HTR-8/SVneo (cell line): ENCODE measurements at regions not wholly inside any gene's neighbourhood (a gene's known extent, or its start where the extent isn't known, plus 50 kb on each side); places are given as distances from the start of the nearest gene placed in this dataset.
A peak's percentile ranks its signal among the peaks of the same experiment; 100 is the strongest.

Experiments used
- DNase-seq: peaks from one replicate; pipeline ENCODE4 v3.0.0; 2011; ENCODE audit warnings: low spot score, mixed read lengths; ENCODE audit not compliant: insufficient read length
- FAIRE-seq: peaks from 2 replicates; lab custom pipeline; 2011; peaks lifted over from hg19 to GRCh38; lab: Jason Lieb, UNC

- no peak for FAIRE-seq
- DNase-seq = no peak
These were observed 182.8 kb downstream of the PIK3C3 start for GRCh38 chr18:42137693-42138375.

DNA sequence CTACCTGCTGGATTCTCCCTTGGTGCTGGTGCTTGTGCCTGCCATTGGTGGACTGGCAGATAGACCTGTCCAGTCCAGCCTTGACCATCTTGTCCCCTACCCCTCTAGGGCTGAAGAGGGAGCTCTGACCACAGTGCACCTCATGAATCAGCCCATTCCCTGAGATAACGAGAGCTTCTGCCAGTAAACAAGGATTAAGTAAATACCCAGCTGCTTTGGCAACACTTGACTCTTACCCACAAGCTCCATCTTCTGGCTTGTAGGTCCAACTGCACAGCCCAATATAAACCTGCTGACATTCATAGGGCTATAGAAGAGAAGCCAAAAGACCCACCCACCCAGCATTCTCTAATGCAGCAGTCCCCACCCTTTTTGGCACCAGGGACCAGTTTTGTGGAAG lies 186.4 kb downstream of the PIK3C3 start:
- no peak for FAIRE-seq
- no peak for DNase-seq

- FAIRE-seq (no peak), DNase-seq (no peak)
These were observed 200.0 kb downstream of the PIK3C3 start for GRCh38 chr18:42155024-42155423.

GRCh38 chr18:42156281-42156680 lies 201.2 kb downstream of the PIK3C3 start:
- no peak for FAIRE-seq
- DNase-seq = no peak

- DNase-seq = no peak
- no peak for FAIRE-seq
These were observed 202.4 kb downstream of the PIK3C3 start for GRCh38 chr18:42157420-42157819.

DNA sequence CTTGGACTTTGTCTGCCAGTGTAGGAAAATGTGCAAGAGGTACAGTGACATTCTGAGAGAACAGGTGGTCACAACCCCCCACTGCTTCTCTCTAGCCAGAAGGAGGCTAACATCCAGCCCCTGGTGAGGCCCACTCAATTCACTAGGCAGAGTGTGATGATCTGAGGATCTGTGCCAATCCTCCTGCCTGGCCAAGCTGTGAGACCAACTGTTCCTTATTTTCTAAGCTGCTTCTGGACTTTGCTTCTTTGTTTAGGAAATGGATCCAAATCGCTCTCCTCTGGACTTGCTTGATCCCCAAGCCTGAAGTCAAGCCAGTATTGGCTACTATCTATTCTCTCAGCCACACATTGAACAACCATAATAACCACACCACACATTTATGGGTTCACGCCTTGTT lies 202.8 kb downstream of the PIK3C3 start:
- DNase-seq = no peak
- no peak for FAIRE-seq

- no peak for FAIRE-seq
These were observed 204.1 kb downstream of the PIK3C3 start for GRCh38 chr18:42159146-42159545.

DNA sequence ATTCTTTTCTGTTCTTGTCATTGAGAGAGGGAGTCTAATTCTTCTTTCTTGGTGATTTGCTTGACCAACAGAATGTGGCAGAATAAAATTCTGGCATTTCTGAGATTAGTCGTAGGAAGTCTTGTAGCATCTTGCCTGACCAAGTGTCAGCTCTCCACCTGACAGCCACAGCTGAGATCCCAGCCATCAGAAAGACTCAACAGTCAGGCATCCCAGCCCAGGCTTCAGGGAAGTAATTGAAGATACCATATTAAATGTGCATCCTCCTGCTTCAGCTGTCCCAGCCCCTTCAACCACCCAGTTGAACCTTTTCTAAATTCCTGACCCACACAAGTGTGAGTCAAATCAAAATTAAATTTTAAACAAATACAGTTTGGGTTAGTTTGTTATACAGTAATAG lies 208.3 kb downstream of the PIK3C3 start:
- FAIRE-seq = no peak
- no peak for DNase-seq

More at GRCh38 chr18:42159146-42159545, 204.1 kb downstream of the PIK3C3 start:
- no peak for DNase-seq

GRCh38 chr18:42164556-42164955 lies 209.5 kb downstream of the PIK3C3 start:
- DNase-seq = no peak
- no peak for FAIRE-seq

DNA sequence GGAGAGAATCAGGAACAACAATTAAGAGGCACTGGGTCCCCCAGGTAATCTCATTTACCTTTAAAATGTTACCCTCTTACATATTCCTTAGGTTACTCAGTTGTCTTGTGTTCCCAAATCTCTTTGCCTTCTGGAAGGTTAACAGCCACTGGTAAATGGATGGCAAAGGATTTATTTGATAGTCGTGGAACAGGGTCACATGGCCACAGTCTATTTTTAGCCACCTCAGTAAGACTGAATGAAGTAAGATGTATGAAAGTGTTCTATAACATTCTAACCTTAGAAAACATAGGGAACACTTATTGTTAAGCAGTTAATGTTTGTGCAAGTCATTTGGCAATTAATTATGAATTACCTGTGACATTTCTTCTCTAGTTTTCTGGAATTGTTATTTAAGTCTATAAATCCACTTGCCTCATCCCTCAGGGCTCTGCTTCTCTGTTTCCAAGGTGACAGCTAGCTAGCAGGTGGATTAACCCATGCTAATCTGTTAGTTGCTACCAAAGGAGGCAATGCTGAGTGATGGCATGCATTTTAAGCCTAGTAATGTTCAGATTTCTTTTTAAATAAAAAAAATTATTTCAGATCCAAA lies 211.0 kb downstream of the PIK3C3 start:
- no peak for DNase-seq
- FAIRE-seq = no peak

- DNase-seq (no peak), FAIRE-seq (no peak)
These were observed 213.5 kb downstream of the PIK3C3 start for GRCh38 chr18:42168487-42168886.

DNA sequence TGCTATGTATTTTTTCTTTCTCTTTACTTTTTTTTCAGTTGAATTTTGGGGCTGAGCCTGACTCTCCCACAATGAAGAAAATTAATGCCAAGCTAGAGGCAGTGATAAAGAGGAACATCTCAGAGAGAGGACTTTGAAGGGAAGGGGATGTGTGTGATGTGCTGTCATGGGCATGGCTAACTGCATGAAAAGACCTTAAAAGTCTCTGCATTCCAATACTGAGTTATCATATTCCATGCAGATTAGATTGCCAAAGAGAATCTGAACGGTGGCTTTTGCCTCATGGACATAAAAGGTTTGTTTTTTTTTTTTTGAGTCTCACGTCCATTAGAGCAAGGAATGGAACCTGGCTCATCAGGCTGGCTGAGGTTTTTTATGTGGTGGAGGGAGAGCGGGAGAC lies 213.9 kb downstream of the PIK3C3 start:
- FAIRE-seq (no peak), DNase-seq (no peak)

- DNase-seq = no peak
- FAIRE-seq = no peak
These were observed 219.9 kb downstream of the PIK3C3 start for GRCh38 chr18:42174909-42175308.

GRCh38 chr18:42176599-42176998 lies 221.6 kb downstream of the PIK3C3 start:
- no peak for FAIRE-seq
- DNase-seq = no peak

GRCh38 chr18:42177390-42177789 lies 222.4 kb downstream of the PIK3C3 start:
- no peak for DNase-seq
- no peak for FAIRE-seq

DNA sequence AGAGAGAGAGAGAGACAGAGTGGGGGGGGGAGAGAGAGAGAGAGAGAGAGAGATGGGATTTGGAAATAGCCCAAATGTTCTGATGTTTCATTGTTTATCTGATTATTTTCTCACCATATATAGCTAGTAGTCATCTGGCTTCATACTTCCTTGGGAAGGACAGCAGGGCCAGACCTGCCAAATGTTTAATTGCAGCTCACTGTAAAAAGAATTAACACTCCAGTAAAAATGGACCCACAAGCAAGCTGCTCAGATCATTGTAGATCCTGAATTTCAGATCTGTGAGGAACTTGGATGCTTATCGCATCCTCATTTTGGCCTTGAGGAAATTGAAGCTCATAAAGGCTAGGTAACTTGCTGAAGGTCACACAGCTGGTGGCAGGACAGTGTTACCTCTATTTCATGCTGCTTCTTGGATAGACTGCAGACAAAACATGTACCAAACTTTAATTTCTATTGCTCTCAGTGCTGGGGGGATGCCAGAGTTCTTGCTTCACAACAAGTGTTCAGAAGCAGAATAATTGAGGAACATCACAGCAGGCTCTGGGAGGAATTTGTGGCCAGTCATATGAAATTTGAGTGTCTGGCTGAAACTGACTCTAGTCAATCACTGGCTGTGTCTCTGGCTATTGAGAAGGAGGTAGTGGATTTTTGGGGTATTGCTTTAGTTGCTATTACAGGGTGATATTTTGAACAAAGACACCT lies 223.5 kb downstream of the PIK3C3 start:
- DNase-seq (no peak), FAIRE-seq (no peak)

DNA sequence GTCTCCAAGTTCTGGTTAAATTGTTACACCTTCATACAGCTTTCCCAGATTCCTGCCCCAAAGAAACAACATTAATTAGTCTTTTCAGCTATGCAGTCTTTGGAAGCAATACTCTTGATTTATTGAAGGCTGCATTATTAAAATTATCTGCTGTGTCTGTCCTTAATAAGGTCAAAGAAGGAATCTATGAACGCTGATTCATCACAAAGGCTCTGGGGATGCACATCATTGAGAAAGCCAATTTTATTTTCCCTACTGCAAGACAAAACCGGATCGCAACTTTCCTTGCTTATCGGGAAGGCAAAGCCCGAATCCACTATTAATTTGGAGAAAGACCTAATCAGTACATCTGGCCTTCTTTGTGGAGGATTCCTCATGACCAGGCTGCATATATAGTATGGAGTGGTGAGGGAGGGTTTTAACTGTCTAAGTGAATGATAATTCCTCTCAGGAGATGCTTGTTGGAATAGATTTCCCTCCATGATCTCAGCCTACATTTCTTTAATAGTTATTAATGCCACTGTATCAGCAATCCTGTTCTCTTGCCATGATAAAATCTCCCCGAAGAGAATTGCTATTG lies 224.6 kb downstream of the PIK3C3 start:
- DNase-seq (no peak), FAIRE-seq (no peak)

GRCh38 chr18:42181474-42181873 lies 226.4 kb downstream of the PIK3C3 start:
- DNase-seq = no peak
- FAIRE-seq = no peak

DNA sequence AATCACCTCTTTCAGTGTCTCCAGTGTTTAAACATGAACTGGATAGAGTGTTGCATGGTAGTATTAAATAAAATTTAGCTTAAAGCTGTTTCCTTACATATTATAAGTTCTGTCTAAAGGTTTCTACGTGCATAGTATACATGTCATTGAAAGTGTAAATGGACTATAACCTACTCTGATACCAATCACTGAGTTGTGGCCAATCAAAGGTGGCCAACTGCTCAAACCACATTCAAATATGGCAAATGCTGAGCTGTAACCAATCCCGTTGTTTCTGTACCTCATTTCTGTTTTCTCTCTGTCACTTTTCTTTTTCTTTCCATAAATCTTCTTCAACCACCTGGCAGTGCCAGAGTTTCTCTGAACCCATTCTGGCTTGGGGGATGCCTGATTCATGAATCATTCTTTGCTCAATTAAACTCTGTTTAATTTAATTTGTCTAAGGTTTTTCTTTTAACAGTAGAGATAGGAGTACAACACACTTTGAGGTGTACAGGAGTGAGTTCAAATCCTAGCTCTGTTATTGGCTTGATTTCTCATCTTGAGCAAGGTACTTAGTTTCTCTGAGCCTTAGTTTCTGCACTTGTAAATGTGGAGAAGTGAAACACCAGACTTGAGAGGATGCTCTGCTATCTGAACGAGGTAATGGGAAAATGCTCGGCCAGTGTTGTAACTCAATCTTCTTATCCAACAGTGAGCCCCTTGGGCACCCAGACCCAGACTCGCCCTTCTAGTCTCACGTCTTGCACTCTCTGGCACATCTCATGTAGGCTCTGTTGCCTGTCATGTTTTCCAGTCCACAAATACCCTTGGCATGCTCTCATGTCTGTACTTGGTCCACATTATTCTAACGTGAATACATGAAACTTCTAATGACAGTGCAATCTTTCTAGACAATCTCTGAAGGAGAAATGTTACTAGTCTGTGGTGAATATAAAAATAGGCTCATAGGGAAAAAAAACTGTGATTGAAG lies 228.0 kb downstream of the PIK3C3 start:
- DNase-seq (no peak), FAIRE-seq (no peak)

DNA sequence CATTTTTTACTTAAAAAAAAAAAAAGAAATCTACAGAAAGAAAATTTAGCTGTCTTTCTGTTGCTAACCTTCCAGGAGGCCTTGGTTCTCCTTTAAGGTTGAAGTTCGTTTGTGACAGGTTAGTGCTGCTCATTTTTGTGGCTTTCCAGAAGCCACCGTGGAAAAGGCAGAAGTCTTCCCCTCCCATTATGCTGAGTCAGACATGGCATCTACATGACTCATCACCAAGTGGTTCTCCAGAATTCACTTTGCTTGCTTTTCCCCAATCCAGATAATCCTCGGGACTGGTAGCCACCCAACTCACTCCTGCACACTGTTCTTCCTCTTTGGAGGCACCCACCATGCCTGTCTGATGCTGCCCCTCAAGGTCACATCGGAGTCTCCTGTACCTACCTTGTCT lies 228.7 kb downstream of the PIK3C3 start:
- no peak for FAIRE-seq
- peak; percentile 11 for DNase-seq
